ENCODE measurements at regions not wholly inside any gene's neighbourhood (a gene's known extent, or its start where the extent isn't known, plus 50 kb on each side); places are given as distances from the start of the nearest gene placed in this dataset.

DNA sequence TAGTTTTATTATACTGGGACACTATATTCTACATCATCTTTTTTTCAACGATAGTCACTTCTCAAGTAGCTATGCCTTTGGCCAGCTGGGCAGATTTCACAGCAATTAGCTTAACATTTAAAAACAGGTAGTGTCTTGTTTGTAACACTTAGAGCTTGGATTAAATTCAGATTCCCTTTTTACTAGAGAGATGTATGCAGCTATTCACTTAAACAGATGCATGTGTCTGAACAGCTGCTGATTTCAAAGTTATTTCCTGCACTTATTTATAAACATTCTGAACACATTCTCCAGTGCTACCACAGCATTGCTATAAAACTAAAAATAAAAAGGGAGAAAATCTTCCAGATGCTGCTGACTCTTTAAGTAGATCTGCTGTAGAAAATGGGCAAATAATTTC, 637.2 kb downstream of the POM121L12 start:
- no peak for DNase-seq (ENCODE audit: low spot score)
- POLR2A ChIA-PET (ENCODE audit: low non-redundant PET), result no interaction called here
- no peak overlapping the region for H3K27ac ChIP-seq
- CTCF ChIA-PET, result no interaction called here
- TF ChIP-seq, protein P1, sequence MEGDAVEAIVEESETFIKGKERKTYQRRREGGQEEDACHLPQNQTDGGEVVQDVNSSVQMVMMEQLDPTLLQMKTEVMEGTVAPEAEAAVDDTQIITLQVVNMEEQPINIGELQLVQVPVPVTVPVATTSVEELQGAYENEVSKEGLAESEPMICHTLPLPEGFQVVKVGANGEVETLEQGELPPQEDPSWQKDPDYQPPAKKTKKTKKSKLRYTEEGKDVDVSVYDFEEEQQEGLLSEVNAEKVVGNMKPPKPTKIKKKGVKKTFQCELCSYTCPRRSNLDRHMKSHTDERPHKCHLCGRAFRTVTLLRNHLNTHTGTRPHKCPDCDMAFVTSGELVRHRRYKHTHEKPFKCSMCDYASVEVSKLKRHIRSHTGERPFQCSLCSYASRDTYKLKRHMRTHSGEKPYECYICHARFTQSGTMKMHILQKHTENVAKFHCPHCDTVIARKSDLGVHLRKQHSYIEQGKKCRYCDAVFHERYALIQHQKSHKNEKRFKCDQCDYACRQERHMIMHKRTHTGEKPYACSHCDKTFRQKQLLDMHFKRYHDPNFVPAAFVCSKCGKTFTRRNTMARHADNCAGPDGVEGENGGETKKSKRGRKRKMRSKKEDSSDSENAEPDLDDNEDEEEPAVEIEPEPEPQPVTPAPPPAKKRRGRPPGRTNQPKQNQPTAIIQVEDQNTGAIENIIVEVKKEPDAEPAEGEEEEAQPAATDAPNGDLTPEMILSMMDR (conservative IDR thresholded peaks at IDR 0.05; ENCODE audit: low read depth), result no peak

DNA sequence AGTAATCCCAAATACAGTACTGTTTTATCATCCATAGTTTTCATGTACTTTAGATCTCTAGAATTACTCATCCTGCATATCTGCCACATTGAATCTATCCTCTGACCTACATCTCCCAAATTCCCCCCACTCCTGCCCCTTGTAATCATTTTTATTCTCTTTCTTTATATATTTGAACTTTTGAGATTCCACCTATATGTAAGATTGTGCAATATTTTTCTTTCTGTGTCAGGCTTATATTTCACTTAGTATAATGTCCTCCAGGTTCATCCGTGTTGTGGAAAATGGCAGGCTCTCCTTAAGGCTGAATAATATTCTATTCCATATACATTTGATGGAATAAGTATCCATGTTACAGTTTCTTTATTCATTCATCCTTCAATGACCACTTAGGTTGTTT, 640.4 kb downstream of the POM121L12 start:
- ChIA-PET CTCF (no interaction called here), POLR2A (ENCODE audit: low non-redundant PET) (no interaction called here)
- DNase-seq (ENCODE audit: low spot score), result no peak
- no peak overlapping the region for H3K27ac ChIP-seq
- TF ChIP-seq, protein P1 (conservative IDR thresholded peaks at IDR 0.05; ENCODE audit: low read depth), result no peak

DNA sequence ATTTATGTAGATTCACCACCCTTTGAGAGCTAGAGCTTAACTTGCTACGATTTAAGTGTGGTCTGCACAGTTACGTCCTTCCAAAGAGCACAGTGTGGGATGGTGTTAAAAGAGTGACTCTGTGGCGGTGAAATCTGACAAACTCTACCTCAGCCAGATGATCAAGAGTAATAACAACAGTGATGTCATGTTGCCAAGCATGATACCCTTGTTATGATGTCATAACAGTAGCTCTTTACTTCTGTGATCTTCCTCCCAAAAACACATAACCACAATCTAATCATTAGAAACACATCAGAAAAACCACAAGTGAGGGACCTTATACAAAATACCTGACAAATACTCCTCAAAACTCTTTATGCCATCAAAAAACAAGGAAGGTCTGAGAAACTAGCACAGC, 649.3 kb downstream of the POM121L12 start:
- CTCF ChIA-PET, result interaction anchor here (0.7 kb wide), 1 partner anchor 281 kb away, joined by 3 read pairs; no protein-coding TSS in a partner anchor
- TF ChIP-seq, protein P1 (conservative IDR thresholded peaks at IDR 0.05; ENCODE audit: low read depth), result no peak
- DNase-seq (ENCODE audit: low spot score), result no peak
- POLR2A ChIA-PET (ENCODE audit: low non-redundant PET), result no interaction called here
- H3K27ac ChIP-seq, result no peak overlapping the region

DNA sequence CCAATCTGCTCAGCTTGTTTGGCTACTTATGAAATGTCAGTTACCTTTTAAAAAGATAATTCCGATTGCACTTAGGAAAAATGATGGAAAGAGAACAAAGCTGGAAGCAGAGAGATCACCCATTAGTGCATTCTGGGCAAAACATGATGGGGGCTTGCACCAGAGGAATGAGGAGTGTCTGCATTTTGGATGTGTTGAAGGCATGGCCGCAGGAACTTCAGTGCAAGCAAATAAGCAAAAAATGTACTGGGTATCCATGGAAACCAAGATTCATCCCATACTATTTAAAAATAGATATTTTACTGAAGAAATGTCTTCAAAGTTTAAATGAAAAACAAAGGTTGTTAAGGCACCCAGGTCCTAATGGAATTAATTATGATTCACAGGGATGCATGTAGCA, 655.0 kb downstream of the POM121L12 start:
- TF ChIP-seq, protein P1 (conservative IDR thresholded peaks at IDR 0.05; ENCODE audit: low read depth), result no peak
- H3K27ac ChIP-seq, result no peak overlapping the region
- CTCF ChIA-PET, result interaction anchor here (0.6 kb wide), 2 partner anchors 76 to 1619 kb away, joined by 3 to 4 read pairs; no protein-coding TSS in a partner anchor
- POLR2A ChIA-PET (ENCODE audit: low non-redundant PET), result no interaction called here
- DNase-seq (ENCODE audit: low spot score), result no peak

DNA sequence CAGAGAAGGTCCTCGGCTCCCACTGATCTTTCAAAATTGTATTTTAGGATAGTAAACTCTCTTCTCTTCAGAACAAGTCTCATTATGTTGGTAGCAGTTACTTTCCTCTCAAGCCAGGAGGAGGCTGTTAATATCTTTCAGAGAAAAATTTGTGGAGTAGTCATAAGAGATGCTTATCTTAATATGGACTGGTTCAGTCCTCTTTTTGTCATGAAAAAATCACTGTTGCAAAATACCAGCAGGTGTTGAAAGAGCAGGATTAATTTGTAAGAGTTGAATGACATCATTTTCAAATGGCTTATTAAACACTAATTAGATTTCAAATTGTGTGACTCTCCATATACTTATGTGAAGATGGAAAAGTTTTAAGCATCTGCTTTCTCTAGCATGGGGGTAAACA, 662.5 kb downstream of the POM121L12 start:
- CTCF ChIA-PET, result no interaction called here
- TF ChIP-seq, protein P1 (conservative IDR thresholded peaks at IDR 0.05; ENCODE audit: low read depth), result no peak
- DNase-seq (ENCODE audit: low spot score), result no peak
- POLR2A ChIA-PET (ENCODE audit: low non-redundant PET), result no interaction called here
- no peak overlapping the region for H3K27ac ChIP-seq

DNA sequence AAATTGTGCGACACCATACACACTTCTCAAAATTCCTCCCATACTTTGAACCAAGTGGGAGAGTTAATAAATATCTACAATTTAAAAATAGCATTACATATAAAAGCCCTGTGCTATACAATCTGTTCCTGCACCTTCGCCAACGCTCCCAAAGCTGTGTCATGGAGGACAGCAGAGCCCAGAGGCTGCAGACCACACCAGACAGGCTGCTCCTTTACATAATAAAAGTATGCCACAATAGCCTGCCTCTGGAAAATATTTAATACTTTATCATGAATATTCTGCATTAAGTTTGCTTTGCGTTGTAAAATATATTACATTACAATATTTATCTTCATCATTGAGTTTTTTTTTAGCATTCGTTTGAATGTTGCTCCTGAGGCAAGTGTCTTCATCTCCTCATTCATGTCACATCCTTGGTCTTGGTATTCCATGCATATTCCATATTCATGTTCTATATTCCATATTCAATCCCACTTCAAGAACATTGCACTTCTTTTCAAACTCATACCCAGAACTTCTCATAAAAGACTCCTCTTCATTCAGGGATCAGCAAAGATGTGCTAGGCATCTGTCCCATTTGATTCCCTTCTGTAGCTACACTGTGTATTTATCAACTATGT, 663.9 kb downstream of the POM121L12 start:
- CTCF ChIA-PET, result no interaction called here

More for the DNA sequence above, 663.9 kb downstream of the POM121L12 start:
- POLR2A ChIA-PET (ENCODE audit: low non-redundant PET), result no interaction called here
- TF ChIP-seq, protein P1 (conservative IDR thresholded peaks at IDR 0.05; ENCODE audit: low read depth), result no peak
- DNase-seq (ENCODE audit: low spot score), result no peak
- no peak overlapping the region for H3K27ac ChIP-seq

All from RWPE1 (cell line).